ENCODE measurements at regions not wholly inside any gene's neighbourhood (a gene's known extent, or its start where the extent isn't known, plus 50 kb on each side); places are given as distances from the start of the nearest gene placed in this dataset.

GRCh38 chr4:186003746-186004145, 65.2 kb upstream of the TLR3 start:
- POLR2A ChIA-PET = no interaction called here
- DNase-seq (no peak), ATAC-seq (ENCODE audit: low read depth) (no peak)
- Mint-ChIP-seq H3K4me1 (no peaks in the 10 kb centered on the region), H3K27me3 (peaks cover 3% of the 10 kb centered on the region), H3K36me3 (ENCODE audit: low read depth) (no peaks in the 10 kb centered on the region), H3K4me3 (no peak overlapping the region), H3K27ac (no peak overlapping the region), H3K9me3 (no peaks in the 10 kb centered on the region)
- TF ChIP-seq CTCF (IDR thresholded peaks at IDR 0.05) = no peak
- CTCF ChIA-PET = no interaction called here
- intact Hi-C loops (cut with micrococcal nuclease) = no loop called here

- Mint-ChIP-seq H3K27ac (no peak overlapping the region), H3K27me3 (peaks cover 3% of the 10 kb centered on the region), H3K4me1 (no peaks in the 10 kb centered on the region), H3K36me3 (ENCODE audit: low read depth) (no peaks in the 10 kb centered on the region), H3K4me3 (no peak overlapping the region), H3K9me3 (no peaks in the 10 kb centered on the region)
- POLR2A ChIA-PET = no interaction called here
- CTCF ChIA-PET = no interaction called here
- ATAC-seq (ENCODE audit: low read depth) = no peak
- intact Hi-C loops (cut with micrococcal nuclease) = no loop called here
- no peak for DNase-seq
- no peak for TF ChIP-seq CTCF (IDR thresholded peaks at IDR 0.05)
Observed at GRCh38 chr4:186008057-186008456, 60.9 kb upstream of the TLR3 start.

GRCh38 chr4:186009976-186010375, 59.0 kb upstream of the TLR3 start:
- Mint-ChIP-seq H3K36me3 (ENCODE audit: low read depth) (no peaks in the 10 kb centered on the region), H3K4me3 (no peak overlapping the region), H3K27ac (no peak overlapping the region), H3K9me3 (no peaks in the 10 kb centered on the region), H3K27me3 (peaks cover 3% of the 10 kb centered on the region), H3K4me1 (no peaks in the 10 kb centered on the region)
- ChIA-PET CTCF (no interaction called here), POLR2A (no interaction called here)
- DNase-seq = no peak
- intact Hi-C loops (cut with micrococcal nuclease) = no loop called here
- no peak for ATAC-seq (ENCODE audit: low read depth)
- no peak for TF ChIP-seq CTCF (IDR thresholded peaks at IDR 0.05)

GRCh38 chr4:186010821-186011220, 58.1 kb upstream of the TLR3 start:
- ChIA-PET CTCF (no interaction called here), POLR2A (no interaction called here)
- H3K9me3 Mint-ChIP-seq = no peaks in the 10 kb centered on the region
- peaks cover 3% of the 10 kb centered on the region for H3K27me3 Mint-ChIP-seq
- TF ChIP-seq CTCF (IDR thresholded peaks at IDR 0.05) = no peak
- H3K4me3 Mint-ChIP-seq = no peak overlapping the region
- H3K27ac Mint-ChIP-seq = no peak overlapping the region
- DNase-seq (no peak), ATAC-seq (ENCODE audit: low read depth) (no peak)
- no peaks in the 10 kb centered on the region for H3K36me3 Mint-ChIP-seq (ENCODE audit: low read depth)
- H3K4me1 Mint-ChIP-seq = no peaks in the 10 kb centered on the region
- intact Hi-C loops (cut with micrococcal nuclease) = no loop called here

- no peaks in the 10 kb centered on the region for H3K27me3 Mint-ChIP-seq
- no peaks in the 10 kb centered on the region for H3K9me3 Mint-ChIP-seq
- no peak overlapping the region for H3K4me3 Mint-ChIP-seq
- CTCF ChIA-PET = no interaction called here
- intact Hi-C loops (cut with micrococcal nuclease) = no loop called here
- POLR2A ChIA-PET = no interaction called here
- H3K36me3 Mint-ChIP-seq (ENCODE audit: low read depth) = no peaks in the 10 kb centered on the region
- no peak for TF ChIP-seq CTCF (IDR thresholded peaks at IDR 0.05)
- ATAC-seq (ENCODE audit: low read depth) = no peak
- H3K27ac Mint-ChIP-seq = no peak overlapping the region
- H3K4me1 Mint-ChIP-seq = no peaks in the 10 kb centered on the region
- no peak for DNase-seq
Observed at GRCh38 chr4:186012071-186012470, 56.9 kb upstream of the TLR3 start.

Data from activated B cell treated with CpG ODN at 0.5 μM for 24 hours (primary cell).